Hepatic stellate cell (primary cell): ENCODE measurements at regions not wholly inside any gene's neighbourhood (a gene's known extent, or its start where the extent isn't known, plus 50 kb on each side); places are given as distances from the start of the nearest gene placed in this dataset.
"Not testable (repeated sequence)": the region's sequence is repeated elsewhere in the genome, so short reads cannot be mapped to it uniquely, and the experiment has no call there.

Experiments
- DNase-seq: peaks from one replicate; pipeline ENCODE4 v3.0.0; 2011; ENCODE audit warnings: low spot score

- DNase-seq, result no peak
Observed at GRCh38 chr1:71345491-71345890, 264.7 kb upstream of the ZRANB2 start.

- DNase-seq, result no peak
Observed at GRCh38 chr1:71343686-71344416, 263.0 kb upstream of the ZRANB2 start.

GRCh38 chr1:71339238-71339637 lies 258.4 kb upstream of the ZRANB2 start:
- no peak for DNase-seq

GRCh38 chr1:71330991-71331390 lies 250.2 kb upstream of the ZRANB2 start:
- no peak for DNase-seq

- no peak for DNase-seq
Observed at GRCh38 chr1:71324671-71325267, 243.9 kb upstream of the ZRANB2 start.

GRCh38 chr1:71312545-71312944 lies 231.7 kb upstream of the ZRANB2 start:
- DNase-seq, result no peak

- DNase-seq, result no peak
Observed at GRCh38 chr1:71311376-71311775, 230.5 kb upstream of the ZRANB2 start.

GRCh38 chr1:71307451-71307850 lies 226.6 kb upstream of the ZRANB2 start:
- DNase-seq, result no peak

GRCh38 chr1:71304125-71304524 lies 223.3 kb upstream of the ZRANB2 start:
- no peak for DNase-seq

GRCh38 chr1:71303617-71304041 lies 222.8 kb upstream of the ZRANB2 start:
- no peak for DNase-seq

- no peak for DNase-seq
Observed at GRCh38 chr1:71298633-71299032, 217.8 kb upstream of the ZRANB2 start.

GRCh38 chr1:71296551-71297134 lies 215.8 kb upstream of the ZRANB2 start:
- DNase-seq, result no peak

- no peak for DNase-seq
Observed at GRCh38 chr1:71295350-71295749, 214.5 kb upstream of the ZRANB2 start.

GRCh38 chr1:71294178-71294577 lies 213.3 kb upstream of the ZRANB2 start:
- DNase-seq, result no peak

- no peak for DNase-seq
Observed at GRCh38 chr1:71292203-71292602, 211.4 kb upstream of the ZRANB2 start.

GRCh38 chr1:71290506-71291237 lies 209.8 kb upstream of the ZRANB2 start:
- not testable (repeated sequence) for DNase-seq

- DNase-seq, result no peak
Observed at GRCh38 chr1:71285529-71285928, 204.7 kb upstream of the ZRANB2 start.

- DNase-seq, result no peak
Observed at GRCh38 chr1:71276466-71276865, 195.6 kb upstream of the ZRANB2 start.

- no peak for DNase-seq
Observed at GRCh38 chr1:71273334-71273733, 192.5 kb upstream of the ZRANB2 start.

- no peak for DNase-seq
Observed at GRCh38 chr1:71270394-71270915, 189.6 kb upstream of the ZRANB2 start.

- no peak for DNase-seq
Observed at GRCh38 chr1:71269818-71270217, 189.0 kb upstream of the ZRANB2 start.

- DNase-seq, result no peak
Observed at GRCh38 chr1:71269179-71269578, 188.3 kb upstream of the ZRANB2 start.

GRCh38 chr1:71267220-71267619 lies 186.4 kb upstream of the ZRANB2 start:
- no peak for DNase-seq
